HepG2 (cell line): ENCODE measurements at regions not wholly inside any gene's neighbourhood (a gene's known extent, or its start where the extent isn't known, plus 50 kb on each side); places are given as distances from the start of the nearest gene placed in this dataset.

Source experiments
- ATAC-seq: fragments of 200-7000 bp; cut with Tn5 transposase; 3 replicates; pipeline ENCODE4 v1.9.1; 2020; ENCODE audit warnings: mild to moderate bottlenecking, moderate library complexity
- BruUV-seq: library from RNA; stranded (reverse); fragments of 400-500 nt; replicated peaks from 2 replicates; lab custom pipeline; 2021; lab: Mats Ljungman, UMichigan
- CTCF ChIA-PET: fragments of 300-600 bp; formaldehyde crosslinking; extraction: SDS; loops from one replicate; lab custom pipeline; 2021; ENCODE audit warnings: low total read pairs, inconsistent platforms, low intra/inter-chr PET ratio; lab: Yijun Ruan, JAX
- POLR2A ChIA-PET: fragments of 350-600 bp; sonication (Branson Sonifier 250); formaldehyde crosslinking; loops from one replicate; lab custom pipeline; 2020; ENCODE audit warnings: antibody characterized with exemption, inconsistent platforms; lab: Yijun Ruan, JAX
- DNase-seq: peaks from one replicate; pipeline ENCODE4 v3.0.0-alpha.2; 2015; ENCODE audit warnings: low spot score
- FAIRE-seq: peaks from 3 replicates; lab custom pipeline; 2011; peaks lifted over from hg19 to GRCh38; lab: Jason Lieb, UNC
- H2AFZ ChIP-seq: one replicate; pipeline ENCODE4 v1.6.1; 2011; ENCODE audit warnings: low read length, inconsistent platforms
- H3K27ac ChIP-seq: fragments of 300-600 bp; 3 replicates; pipeline ENCODE4 v1.8.0; 2011; ENCODE audit warnings: mixed run types, mild to moderate bottlenecking, mixed read lengths, low read length, inconsistent platforms; ENCODE audit not compliant: insufficient read depth; ENCODE audit errors: extremely low read length
- H3K27me3 ChIP-seq, 2 experiments: fragments of 200-600 bp in 1 of 2; 2 replicates in 1 of 2; 3 replicates in 1 of 2; pipeline versions ENCODE4 v1.6.0 to v1.8.0; 2011; ENCODE audit warnings: low read length in 2 of 2, mild to moderate bottlenecking in 2 of 2, moderate library complexity in 2 of 2, inconsistent platforms in 1 of 2; ENCODE audit not compliant: insufficient read depth in 2 of 2, control insufficient read depth in 1 of 2
- H3K36me3 ChIP-seq, 2 experiments: fragments of 200-600 bp in 1 of 2; replicated peaks in 1 of 2; 2 replicates in 1 of 2; 3 replicates in 1 of 2; pipeline versions ENCODE4 v1.5.1 to v1.8.0; 2011; ENCODE audit warnings: low read length in 2 of 2, inconsistent platforms in 1 of 2; ENCODE audit not compliant: insufficient read depth in 2 of 2, control insufficient read depth in 1 of 2
- H3K4me1 ChIP-seq: 2 replicates; pipeline ENCODE4 v1.5.1; 2012; ENCODE audit warnings: low read length, inconsistent platforms; ENCODE audit not compliant: insufficient read depth
- H3K4me2 ChIP-seq: 2 replicates; pipeline ENCODE4 v1.6.0; 2011; ENCODE audit warnings: low read depth, low read length, inconsistent platforms
- H3K4me3 ChIP-seq, 3 experiments: fragments of 200-600 bp in 1 of 3; sonication (generic), shearing (Covaris generic) in 1 of 3; replicated peaks in 1 of 3; 2 replicates each; pipeline ENCODE4 v1.5.1; 2011 to 2016; ENCODE audit warnings: low read length in 3 of 3, inconsistent platforms in 2 of 3, low read depth in 2 of 3, mild to moderate bottlenecking in 2 of 3, control low read depth in 1 of 3, mixed read lengths in 1 of 3; ENCODE audit not compliant: insufficient read depth in 1 of 3
- H3K79me2 ChIP-seq: one replicate; pipeline ENCODE4 v1.6.1; 2011; ENCODE audit warnings: low read length, inconsistent platforms; ENCODE audit not compliant: insufficient read depth
- H3K9ac ChIP-seq: 2 replicates; pipeline ENCODE4 v1.6.0; 2011; ENCODE audit warnings: mild to moderate bottlenecking, low read depth, low read length, inconsistent platforms; ENCODE audit not compliant: insufficient read depth
- H3K9me3 ChIP-seq: 2 replicates; pipeline ENCODE4 v1.5.1; 2012; ENCODE audit warnings: mild to moderate bottlenecking, low read length
- H4K20me1 ChIP-seq: 2 replicates; pipeline ENCODE4 v1.6.0; 2011; ENCODE audit warnings: inconsistent platforms, mild to moderate bottlenecking, low read length, moderate library complexity; ENCODE audit not compliant: insufficient read depth
- GABPB1 ChIP-seq: IDR thresholded peaks from 2 replicates; pipeline ENCODE4 v1.6.1; 2016; ENCODE audit warnings: mild to moderate bottlenecking, missing genetic modification reagents, moderate library complexity, missing compliant biosample characterization
- JUND ChIP-seq: sonication (generic); formaldehyde crosslinking; IDR thresholded peaks from 2 replicates; pipeline ENCODE4 v1.8.0; 2022; ENCODE audit warnings: mild to moderate bottlenecking, missing genetic modification reagents
- NR2F6 ChIP-seq, 2 experiments: IDR thresholded peaks; 2 replicates each; pipeline ENCODE4 v1.6.1; 2016; ENCODE audit warnings: antibody characterized with exemption in 1 of 2, mild to moderate bottlenecking in 1 of 2
- REST ChIP-seq, 2 experiments: IDR thresholded peaks; 2 replicates each; pipeline ENCODE4 v1.6.1; 2011 to 2012; ENCODE audit warnings: low read length in 2 of 2, borderline replicate concordance in 1 of 2, low read depth in 1 of 2, mild to moderate bottlenecking in 1 of 2, moderate library complexity in 1 of 2
- TEF ChIP-seq: sonication (generic); formaldehyde crosslinking; IDR thresholded peaks from 2 replicates; pipeline ENCODE4 v1.5.0; 2020; ENCODE audit warnings: missing genetic modification reagents
- TRAFD1 ChIP-seq: sonication (generic); formaldehyde crosslinking; IDR thresholded peaks from 2 replicates; pipeline ENCODE4 v1.5.1; 2020; ENCODE audit warnings: missing genetic modification reagents, mild to moderate bottlenecking, borderline replicate concordance
- ZFP82 ChIP-seq: sonication (generic); formaldehyde crosslinking; IDR thresholded peaks from 2 replicates; pipeline ENCODE4 v1.5.1; 2020; ENCODE audit warnings: mild to moderate bottlenecking, missing genetic modification reagents, borderline replicate concordance
- ZNF317 ChIP-seq: sonication (generic); formaldehyde crosslinking; IDR thresholded peaks from 2 replicates; pipeline ENCODE4 v1.5.0; 2020; ENCODE audit warnings: mild to moderate bottlenecking, missing genetic modification reagents
- ZNF326 ChIP-seq: sonication (generic); formaldehyde crosslinking; IDR thresholded peaks from 2 replicates; pipeline ENCODE4 v1.4.0; 2020; ENCODE audit warnings: missing genetic modification reagents, borderline replicate concordance
- ZNF34 ChIP-seq: sonication (generic); formaldehyde crosslinking; IDR thresholded peaks from 2 replicates; pipeline ENCODE4 v1.4.0; 2020; ENCODE audit warnings: mild to moderate bottlenecking, missing genetic modification reagents, borderline replicate concordance
- ZNF598 ChIP-seq: sonication (generic); formaldehyde crosslinking; IDR thresholded peaks from 2 replicates; pipeline ENCODE4 v1.5.1; 2020; ENCODE audit warnings: mild to moderate bottlenecking, missing genetic modification reagents, borderline replicate concordance
- WGBS: methylation state at CpG from one replicate; pipeline ENCODE4 v1.1.6; 2017; ENCODE audit warnings: low lambda C conversion rate; 5-methylcytosine and 5-hydroxymethylcytosine counted together
- in situ Hi-C: cut with HindIII; loops from 2 replicates; pipeline ENCODE4 v1.10.0; 2017; ENCODE audit warnings: low pct_unique_long_range_greater_than_20kb; ENCODE audit not compliant: extremely low pct_ligation_motif_present
- intact Hi-C: fragments of 100-400 bp; cut with micrococcal nuclease; formaldehyde crosslinking; loops from one replicate; pipeline ENCODE4 v1.10.0; 2022; ENCODE audit not compliant: unreplicated experiment

GRCh38 chr7:20482071-20482470 is 133.4 kb upstream of the ABCB5 start:
- H3K36me3 ChIP-seq = no peaks in the 10 kb centered on the region
- no TSS peak for BruUV-seq
- 3% methylated on average over 2 of the region's 2 CpGs for WGBS
- H3K4me3 ChIP-seq = no peak overlapping the region
- ChIA-PET CTCF (no interaction called here), POLR2A (no interaction called here)
- H3K4me1 ChIP-seq = no peaks in the 10 kb centered on the region
- DNase-seq (no peak), FAIRE-seq (no peak), ATAC-seq (no peak)
- no peak overlapping the region for H3K9ac ChIP-seq
- no peak overlapping the region for H3K27ac ChIP-seq
- intact Hi-C loops (no loop called here), in situ Hi-C loops (no loop called here)
- no peak overlapping the region for H3K4me2 ChIP-seq
- TF ChIP-seq ZNF326 (CRISPR knock-in tag) (no peak), ZNF598 (CRISPR knock-in tag) (no peak), ZNF317 (CRISPR knock-in tag) (no peak), TRAFD1 (CRISPR knock-in tag) (no peak), NR2F6 (IDR thresholded peaks at IDR 0.05) (no peak), NR2F6 (CRISPR knock-in tag; IDR thresholded peaks at IDR 0.05) (no peak), REST (IDR thresholded peaks at IDR 0.05; ENCODE audit: borderline replicate concordance in 1 of 2, low read depth in 1 of 2, low read length in 2 of 2) (no peak), JUND (CRISPR knock-in tag) (no peak), TEF (CRISPR knock-in tag) (no peak), ZNF34 (CRISPR knock-in tag) (no peak), GABPB1 (CRISPR knock-in tag) (no peak), ZFP82 (CRISPR knock-in tag) (no peak)
- no peaks in the 10 kb centered on the region for H4K20me1 ChIP-seq
- no peaks in the 10 kb centered on the region for H3K79me2 ChIP-seq
- H2AFZ ChIP-seq = no peak overlapping the region
- no peaks in the 10 kb centered on the region for H3K27me3 ChIP-seq
- H3K9me3 ChIP-seq = peaks cover 16% of the 10 kb centered on the region
